GM18520 (cell line): ENCODE measurements at regions not wholly inside any gene's neighbourhood (a gene's known extent, or its start where the extent isn't known, plus 50 kb on each side); places are given as distances from the start of the nearest gene placed in this dataset.
A peak's percentile ranks its signal among the peaks of the same experiment; 100 is the strongest.
"Not testable (repeated sequence)": the region's sequence is repeated elsewhere in the genome, so short reads cannot be mapped to it uniquely, and the experiment has no call there.

Source experiments
- ATAC-seq: cut with Tn5 transposase; IDR thresholded peaks from one replicate; pipeline ENCODE4 v1.9.1; 2021; ENCODE audit not compliant: unreplicated experiment

DNA sequence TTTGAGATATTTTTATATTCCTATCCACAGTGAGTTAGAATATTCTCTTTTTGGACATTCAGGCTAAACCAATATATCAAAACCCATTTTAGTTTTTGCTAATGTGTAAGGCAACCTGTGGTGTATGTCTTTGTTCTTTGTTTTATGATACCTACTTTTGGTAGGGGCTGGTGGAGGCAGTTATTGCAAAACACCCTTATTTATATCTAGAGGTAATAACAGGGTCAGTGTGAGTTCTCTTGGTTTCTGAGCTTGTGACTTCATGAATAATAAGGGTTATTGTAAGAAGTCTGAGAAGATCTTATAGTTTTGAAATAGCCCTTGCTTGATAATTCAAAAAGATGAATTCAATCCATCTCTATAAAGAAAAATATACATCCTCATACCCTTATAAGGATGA, 235.1 kb upstream of the LRIG3 start:
- ATAC-seq: no peak

DNA sequence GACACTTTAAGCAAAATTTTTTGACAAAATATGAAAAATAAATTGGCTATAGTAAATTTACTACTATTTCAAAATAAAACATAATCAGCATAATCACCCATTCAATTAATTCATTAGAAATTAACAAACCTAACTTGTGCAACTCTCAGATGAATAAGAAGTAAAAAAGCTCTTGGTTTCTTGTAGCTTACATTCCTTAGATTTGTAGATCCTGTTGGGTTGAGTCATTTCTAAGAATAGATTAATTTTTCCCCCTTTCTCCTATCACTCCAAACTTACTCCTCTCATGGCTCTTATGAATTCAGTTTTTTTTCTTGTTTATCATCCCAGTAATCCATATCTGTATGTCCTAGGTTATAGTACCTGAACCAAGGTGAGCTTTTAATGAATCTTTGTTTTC, 230.9 kb upstream of the LRIG3 start:
- ATAC-seq: no peak

DNA sequence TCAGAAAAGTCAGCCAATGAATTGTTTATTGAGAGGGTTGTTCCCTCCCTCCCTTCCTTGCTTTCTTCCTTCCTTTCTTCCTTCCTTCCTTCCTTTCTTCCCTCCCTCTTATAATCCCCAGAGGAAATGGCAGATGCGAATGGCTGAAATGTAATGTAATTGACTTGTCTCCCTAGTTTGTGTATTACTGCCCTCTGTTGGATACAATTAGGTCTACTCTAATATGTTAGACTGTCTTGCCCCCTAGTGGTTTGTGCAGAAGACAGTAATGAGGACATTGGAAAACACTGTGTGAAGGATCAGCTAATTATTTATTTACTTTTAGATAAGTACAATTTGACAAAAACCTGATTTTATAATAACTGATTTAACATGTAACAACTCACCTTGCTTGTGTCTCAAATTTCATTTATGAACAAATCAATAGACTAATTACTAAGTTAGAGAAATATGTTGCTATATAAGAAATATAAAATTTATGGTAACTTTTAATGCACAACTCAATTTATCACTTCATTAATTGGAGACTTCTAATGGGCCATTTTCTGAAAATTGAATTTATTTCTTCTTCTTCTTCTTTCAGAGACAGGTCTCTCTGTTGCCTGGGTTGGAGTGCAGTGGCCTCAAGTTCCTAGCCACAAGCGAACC, 229.8 kb upstream of the LRIG3 start:
- ATAC-seq: peak; percentile 99

DNA sequence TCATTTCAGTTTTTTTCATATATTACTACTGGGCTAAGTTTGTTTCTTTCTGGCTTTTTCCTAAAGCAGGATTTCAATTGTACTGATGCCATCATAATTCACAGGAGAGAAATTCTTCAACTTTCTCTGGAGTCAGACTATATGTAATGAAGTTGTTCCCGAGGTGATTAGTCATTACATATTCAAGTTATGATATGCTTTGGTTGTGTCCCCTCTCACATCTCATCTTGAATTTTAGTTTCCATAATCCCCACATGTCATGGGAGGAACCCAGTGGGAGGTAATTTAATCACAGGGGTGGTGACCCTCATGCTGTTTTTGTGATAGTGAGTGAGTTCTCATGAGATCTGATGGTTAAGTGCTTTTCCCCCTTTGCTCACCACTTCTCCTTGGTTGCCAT, 227.5 kb upstream of the LRIG3 start:
- ATAC-seq: no peak

DNA sequence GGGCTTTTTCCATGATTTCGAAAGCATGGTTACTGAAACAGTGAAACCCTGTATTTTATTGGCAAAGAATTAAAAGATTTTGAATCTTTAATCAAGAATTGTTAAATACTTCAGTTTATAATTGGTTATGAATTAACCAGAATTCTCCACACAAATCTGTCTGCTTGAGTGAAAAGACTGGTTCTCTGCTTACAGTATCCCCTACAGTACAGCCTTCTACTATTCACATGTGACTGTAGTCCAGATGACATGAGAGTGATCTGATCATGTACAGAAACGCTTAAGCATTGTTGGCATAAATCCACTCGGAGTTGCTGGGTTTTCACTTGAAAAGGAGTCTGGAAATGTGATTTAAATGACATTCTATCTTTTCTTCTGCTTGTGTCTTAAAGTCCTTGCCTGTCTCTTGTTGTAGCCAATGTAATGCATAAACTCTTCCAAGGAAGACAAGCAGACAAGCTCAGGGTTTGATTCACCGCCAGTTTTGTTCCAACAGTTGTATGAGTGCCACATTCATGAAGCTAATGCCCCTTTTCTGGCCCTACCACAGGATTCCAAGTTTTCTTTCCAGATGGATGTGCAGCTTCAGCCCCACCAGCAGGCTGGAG, 222.0 kb upstream of the LRIG3 start:
- no peak for ATAC-seq

DNA sequence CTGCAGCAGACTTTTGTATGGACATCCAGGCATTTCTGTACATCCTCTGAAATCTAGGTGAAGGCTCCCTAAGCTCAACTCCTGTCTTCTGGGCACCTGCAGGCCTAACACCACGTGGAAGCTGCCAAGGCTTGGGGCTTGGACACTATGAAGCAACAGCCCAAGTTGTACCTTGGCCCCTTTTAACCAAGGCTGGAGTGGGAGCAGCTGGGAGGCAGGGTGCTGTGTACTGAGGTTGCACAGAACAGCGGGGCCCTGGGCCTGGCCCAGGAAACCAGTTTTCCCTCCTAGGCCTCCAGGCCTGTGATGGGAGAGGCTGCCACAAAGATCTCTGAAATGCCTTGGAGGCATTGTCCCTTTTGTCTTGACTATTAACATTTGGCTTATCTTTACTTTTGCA, 214.4 kb upstream of the LRIG3 start:
- no peak for ATAC-seq

DNA sequence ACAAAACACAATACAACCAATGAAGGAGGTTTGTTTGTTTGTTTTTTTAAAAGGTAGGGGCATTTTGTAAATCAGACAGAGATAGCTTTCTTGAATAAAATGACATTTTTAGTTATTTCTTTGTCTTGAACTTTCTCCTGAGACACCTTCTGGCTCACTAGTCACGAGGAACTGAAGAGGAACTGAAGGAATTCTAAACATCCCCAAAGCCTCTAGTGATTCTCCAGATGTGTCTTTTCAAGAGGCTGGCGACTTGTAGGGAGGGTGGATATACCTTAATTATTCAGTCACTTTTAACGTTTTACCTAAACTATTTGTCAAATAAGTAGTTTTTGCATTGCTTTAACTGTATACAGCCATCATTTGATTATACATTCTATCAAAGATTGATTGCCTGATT, 211.2 kb upstream of the LRIG3 start:
- no peak for ATAC-seq

DNA sequence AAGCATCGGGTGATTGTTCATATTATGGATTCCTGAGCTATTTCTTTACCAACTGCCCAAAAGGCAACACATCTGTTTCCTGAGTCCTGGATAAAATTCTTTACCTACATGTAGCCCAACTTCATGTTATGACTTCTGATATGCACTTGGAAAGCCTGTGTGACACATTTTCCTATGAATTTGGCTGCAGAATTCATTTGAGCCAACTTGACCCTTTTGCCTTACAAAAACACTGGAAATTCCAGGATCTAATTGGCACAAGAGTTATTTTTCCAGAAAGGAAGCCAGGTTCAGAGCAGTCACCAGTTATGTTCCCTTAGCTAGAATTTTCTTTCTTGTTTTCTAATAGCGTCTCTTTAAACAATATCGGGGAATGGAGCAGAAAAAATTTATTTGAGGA, 202.5 kb upstream of the LRIG3 start:
- no peak for ATAC-seq

DNA sequence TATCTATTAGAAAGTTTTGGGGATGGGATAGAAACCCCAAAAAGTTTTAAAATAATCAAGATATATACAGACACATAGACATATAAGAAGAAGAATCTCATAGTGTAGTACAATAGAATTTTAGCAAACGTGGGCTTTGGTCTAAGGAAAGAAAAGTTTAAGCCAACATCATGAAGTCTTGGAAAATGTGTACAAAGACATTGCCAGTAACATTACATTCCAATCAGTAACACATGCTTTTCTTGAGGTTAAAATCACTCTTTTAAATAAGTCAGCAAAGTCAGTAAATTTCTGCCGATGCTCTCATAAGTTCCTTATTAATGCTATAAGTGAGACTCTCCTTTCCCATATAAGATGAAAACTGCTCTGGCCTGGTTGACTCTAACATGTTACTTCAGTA, 201.1 kb upstream of the LRIG3 start:
- ATAC-seq: no peak

DNA sequence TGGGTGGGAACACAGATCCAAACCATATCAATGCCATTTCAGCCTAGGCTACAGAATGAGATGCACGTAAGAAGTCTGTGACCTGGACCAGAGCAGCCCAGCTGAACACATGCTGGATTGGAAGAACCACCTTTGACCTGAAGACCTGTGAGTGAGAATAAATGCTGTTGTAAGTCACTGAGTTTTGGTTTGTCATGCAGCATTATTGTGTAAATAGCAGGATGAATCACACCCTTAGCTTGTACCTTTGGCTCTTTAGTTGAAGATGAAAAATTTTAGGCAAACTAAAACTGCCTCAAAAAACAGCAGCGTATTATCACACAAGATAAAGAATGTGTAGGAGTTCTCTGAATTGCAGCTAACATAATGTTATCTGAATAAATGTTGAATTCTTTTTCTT, 199.4 kb upstream of the LRIG3 start:
- no peak for ATAC-seq

DNA sequence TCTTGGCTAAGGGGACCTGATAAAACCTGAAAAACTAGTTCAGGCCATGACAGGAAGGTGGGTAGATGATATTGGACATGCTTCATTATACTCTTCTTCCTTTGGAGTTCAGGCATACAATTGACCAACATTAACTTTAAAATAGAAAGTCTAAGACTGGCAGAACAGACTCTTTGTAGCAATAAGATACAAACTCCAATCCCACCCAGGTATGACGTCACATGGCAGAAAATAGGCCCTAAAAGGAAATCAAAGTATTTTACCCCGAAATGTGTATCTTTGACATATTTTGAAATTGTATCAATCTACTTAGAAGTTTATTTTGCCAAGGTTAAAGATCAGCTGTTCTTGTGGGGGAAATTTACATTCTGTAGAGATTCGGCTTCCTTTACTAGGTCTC, 198.1 kb upstream of the LRIG3 start:
- ATAC-seq: no peak

DNA sequence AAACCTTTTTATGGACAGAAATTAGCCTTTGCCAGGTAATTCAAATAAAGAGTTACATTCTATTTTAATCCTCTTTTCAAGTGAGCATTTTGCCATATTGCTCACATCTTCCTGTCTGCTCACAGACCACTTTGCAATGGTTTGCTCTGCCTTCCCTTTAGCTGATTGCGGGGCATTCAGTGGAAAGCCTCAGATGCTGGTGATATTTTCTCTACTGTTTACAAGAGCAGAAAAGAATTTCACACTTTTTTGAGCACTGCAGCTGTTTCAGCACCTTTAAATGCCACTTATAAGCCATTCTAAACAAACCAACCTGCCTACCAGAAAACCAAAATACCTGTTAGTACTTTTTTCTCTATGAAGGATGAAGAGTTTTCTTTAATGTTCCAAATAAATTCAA, 195.7 kb upstream of the LRIG3 start:
- ATAC-seq: no peak

DNA sequence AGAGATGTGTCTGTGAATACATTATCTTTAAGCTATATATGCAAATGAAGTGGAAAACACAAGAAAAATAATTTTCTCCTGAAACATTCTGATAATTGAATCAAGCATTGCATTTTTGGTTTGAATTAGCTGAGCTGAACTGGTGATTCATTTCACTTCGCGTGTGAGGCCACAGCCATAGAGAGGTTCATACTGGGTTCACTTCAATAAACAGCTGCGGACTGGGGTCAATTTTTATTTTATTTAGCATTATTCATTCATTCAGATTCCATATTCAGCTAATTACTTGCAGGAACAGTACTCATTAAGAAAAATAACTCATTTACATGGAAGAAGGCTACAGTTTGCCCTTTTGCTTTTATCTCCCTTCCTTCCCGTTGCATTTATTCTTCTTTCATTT, 195.2 kb upstream of the LRIG3 start:
- ATAC-seq: no peak

DNA sequence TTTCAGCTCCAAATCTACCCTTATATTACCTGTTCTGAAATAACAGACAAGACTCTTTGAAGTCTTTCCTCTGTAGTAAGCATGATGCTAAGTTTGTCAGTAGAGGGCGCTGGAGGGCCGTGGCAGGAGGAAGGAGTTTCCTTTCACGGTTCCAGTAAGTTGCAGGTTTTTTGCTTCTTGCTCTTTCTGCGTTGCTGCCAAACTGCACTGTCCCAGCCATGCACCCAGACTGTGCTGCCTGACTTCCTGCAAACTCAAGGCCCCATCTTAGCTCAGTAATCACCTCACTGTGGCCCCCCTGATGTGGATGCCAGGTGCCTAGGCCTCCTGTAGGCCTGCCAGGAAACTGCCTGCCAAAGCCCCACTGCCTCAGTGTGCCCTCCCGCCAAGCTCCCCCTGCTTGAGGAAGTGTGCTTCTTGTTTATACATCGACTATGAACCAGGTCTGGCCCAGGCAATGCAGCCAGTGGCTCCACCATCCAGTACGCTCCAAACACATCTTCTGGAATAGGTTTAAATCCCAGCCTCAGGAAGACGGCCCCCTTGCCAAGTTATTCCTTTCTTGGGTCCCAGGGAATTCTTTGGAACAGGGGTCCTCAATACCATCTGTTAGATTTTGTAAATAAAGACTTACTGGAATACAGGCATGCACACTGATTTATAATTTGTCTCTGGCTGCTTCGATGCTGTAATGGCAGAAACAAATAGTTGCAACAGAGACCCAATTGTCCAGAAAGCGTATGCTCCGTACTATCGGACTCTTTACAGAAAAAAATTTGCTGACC, 193.7 kb upstream of the LRIG3 start:
- peak; percentile 83 for ATAC-seq

DNA sequence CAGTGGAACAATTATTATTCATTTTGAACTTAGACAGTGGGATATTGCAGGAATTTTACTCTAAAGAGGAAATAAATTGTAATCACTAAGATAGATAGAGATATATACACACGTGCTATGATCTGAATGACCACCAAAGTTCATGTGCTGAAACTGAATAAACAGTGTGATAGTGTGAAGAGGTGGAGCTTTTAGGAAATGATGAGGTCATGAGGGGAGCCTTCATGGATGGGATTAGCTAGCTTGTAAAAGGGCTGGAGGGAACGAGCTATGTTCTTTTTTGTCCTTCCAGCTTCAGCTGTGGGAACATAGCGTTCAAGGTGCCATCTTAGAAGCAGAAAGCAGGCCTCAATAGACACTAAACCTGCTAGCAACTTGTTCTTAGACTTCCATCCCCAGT, 191.5 kb upstream of the LRIG3 start:
- no peak for ATAC-seq

DNA sequence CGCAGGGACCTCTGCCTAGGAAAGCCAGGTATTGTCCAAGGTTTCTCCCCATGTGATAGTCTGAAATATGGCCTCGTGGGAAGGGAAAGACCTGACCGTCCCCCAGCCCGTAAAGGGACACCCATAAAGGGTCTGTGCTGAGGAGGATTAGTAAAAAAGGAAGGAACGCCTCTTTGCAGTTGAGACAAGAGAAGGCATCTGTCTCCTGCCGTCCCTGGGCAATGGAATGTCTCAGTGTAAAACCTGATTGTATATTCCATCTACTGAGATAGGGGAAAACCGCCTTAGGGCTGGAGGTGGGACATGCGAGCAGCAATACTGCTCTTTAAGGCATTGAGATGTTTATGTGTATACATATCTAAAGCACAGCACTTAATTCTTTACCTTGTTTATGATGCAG, 188.2 kb upstream of the LRIG3 start:
- not testable (repeated sequence) for ATAC-seq

DNA sequence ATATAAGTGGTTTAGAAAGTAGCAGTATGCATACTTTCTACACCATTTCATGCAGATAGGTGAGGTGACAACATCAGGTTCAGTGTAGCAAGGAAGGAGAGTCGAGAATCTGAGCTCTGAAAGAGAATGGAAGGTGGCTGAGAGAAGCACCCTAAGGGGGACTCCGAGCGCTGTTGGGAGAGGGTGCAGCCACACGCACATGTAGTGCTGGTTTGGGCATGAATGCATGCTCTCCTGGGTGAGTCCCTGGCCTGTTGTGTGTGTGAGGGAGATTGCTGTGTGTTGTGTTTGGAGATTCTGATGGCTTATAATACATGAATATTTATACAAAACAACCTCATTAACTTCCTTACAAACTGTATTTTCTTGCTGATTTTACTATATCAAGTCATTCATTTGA, 180.3 kb upstream of the LRIG3 start:
- no peak for ATAC-seq

DNA sequence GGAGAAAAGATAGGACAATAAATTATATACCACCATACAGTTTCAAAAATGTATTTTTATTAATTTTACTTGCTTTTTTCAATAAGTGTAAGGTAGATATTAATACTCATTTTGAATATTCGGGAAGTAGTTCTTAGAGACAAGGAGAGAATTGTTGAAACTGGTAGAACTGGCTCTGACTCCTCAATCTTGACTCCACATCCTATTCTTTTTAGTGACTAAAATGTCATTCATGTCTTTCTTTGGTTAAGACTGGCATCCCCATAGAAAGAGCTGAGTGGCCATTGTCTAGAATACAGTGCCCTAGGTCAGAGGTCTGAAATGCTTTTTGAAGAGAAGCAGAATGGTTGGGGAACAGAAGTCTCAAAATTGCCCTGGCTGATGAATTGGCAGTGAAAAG, 177.6 kb upstream of the LRIG3 start:
- ATAC-seq: no peak

DNA sequence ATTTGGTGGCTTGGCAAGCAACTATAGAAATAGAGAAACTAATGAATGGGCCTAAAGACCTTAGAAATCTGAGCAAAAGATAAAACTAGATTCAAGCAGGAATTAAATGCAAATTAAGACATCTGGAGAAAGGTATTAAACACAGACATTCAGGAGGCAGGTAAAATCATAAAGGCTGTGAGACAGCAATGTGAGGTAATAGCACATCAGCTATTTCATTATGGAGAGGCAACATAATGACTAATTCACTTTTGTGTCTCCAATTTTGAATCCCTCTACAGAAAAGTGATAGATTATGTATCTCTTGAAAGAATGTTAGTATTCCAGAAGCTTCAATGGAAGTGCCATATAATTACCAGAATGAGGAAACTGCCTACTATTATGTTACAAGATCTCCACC, 175.9 kb upstream of the LRIG3 start:
- no peak for ATAC-seq

DNA sequence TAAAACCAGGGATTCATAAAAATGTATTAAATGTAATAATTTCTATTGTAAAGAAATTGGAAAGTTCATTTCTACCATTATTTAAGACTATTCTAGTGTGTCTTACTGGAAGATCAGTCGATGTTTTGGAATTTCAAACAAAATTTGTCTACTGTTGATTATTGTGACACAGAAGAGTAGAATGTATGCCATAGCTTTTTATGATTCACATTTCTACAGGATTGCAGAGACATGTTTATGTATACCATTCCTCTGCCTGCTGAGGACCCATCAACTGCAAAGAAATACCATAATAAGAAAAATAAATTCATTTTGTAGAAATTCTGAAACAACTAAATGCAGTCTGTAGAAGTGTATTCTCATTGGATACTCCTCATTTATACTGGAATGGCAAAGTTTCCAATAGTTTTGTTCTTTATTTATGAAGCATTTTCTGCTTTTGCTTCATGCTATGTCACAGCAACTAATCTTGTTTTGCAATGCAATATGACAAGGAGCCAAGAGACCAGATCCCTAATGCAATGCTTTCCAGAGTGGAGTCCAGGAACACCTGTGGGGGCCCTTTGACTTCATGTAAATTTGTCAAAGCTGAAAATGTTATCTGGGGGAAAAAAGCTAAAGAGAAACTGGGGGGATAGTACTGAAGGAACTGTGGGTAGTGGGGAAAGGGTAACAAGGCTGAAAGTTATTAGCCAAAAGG, 172.9 kb upstream of the LRIG3 start:
- ATAC-seq: no peak

DNA sequence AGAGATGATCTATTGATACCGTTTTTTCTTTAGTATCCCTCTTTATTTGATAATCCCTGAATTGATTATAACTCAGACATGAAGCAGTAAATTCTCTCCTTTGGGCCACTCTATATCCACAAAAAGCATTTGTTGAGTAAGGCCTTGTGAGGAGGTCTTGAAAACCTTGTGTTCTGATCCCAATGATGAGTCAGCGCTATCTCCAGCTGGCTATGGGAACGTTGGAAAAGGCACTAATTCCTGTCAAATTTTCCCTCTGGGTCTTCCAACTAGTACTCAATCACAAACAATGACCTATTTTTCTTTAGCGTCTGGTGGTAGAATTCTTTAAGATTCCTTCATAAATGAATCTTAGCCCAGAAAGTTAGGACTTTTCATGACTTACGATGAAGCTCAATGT, 168.4 kb upstream of the LRIG3 start:
- no peak for ATAC-seq

DNA sequence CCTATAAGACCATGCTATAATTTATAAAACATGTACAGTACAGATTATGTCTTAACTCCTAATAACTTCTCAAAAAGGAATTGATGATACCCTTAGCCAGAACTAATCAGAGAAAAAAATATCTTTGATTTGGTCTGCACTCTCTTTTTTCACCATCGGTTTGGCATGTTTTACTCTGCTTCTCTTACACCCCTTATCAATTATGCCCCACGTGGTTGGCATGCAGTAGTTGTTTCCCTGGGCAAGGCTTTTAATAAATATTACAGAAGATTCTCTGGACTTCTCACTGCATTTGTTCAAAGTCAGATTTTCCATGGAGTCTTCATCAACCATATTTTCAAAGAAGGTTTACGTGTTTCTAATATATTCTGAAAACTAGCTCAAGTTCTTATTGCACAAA, 167.4 kb upstream of the LRIG3 start:
- ATAC-seq: no peak
